ENCODE measurements at regions not wholly inside any gene's neighbourhood (a gene's known extent, or its start where the extent isn't known, plus 50 kb on each side); places are given as distances from the start of the nearest gene placed in this dataset.

- H3K36me3 Mint-ChIP-seq (ENCODE audit: unreplicated experiment) = no peaks in the 10 kb centered on the region
- H3K9me3 Mint-ChIP-seq (ENCODE audit: unreplicated experiment) = no peaks in the 10 kb centered on the region
- H3K4me3 Mint-ChIP-seq (ENCODE audit: unreplicated experiment) = no peak overlapping the region
- no peak overlapping the region for H3K27ac Mint-ChIP-seq (ENCODE audit: unreplicated experiment)
- DNase-seq = no peak
- H3K4me1 Mint-ChIP-seq (ENCODE audit: low read depth, unreplicated experiment) = no peaks in the 10 kb centered on the region
- TF ChIP-seq CTCF (IDR thresholded peaks at IDR 0.05; ENCODE audit: partially characterized antibody, unreplicated experiment) = no peak
- peaks cover 2% of the 10 kb centered on the region for H3K27me3 Mint-ChIP-seq (ENCODE audit: unreplicated experiment)
Observed at GRCh38 chrX:98380106-98380505, 1496.4 kb downstream of the RPA4 start.

DNA sequence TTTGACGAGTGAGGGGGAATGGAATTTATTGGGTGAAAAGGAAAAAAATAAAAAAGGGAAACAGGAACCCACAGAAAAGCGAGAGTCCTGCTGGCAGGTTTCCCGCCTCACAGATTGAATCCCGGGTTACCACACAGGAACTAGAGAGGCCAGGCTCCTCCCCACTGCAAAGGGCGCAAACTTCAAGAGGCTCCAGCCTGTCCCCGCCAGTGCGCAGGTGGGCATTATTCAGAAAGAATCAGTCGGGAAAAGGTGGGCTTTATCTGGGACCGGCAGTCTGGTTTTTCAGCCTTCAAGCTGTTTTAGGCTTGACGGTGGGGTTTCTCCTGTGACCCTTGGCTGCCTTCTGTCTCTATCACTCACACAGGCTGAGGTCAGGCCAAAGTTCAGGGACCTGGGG is 1496.8 kb downstream of the RPA4 start:
- H3K27me3 Mint-ChIP-seq (ENCODE audit: unreplicated experiment) = peaks cover 2% of the 10 kb centered on the region
- no peaks in the 10 kb centered on the region for H3K9me3 Mint-ChIP-seq (ENCODE audit: unreplicated experiment)
- no peaks in the 10 kb centered on the region for H3K36me3 Mint-ChIP-seq (ENCODE audit: unreplicated experiment)
- no peak for TF ChIP-seq CTCF (IDR thresholded peaks at IDR 0.05; ENCODE audit: partially characterized antibody, unreplicated experiment)
- no peaks in the 10 kb centered on the region for H3K4me1 Mint-ChIP-seq (ENCODE audit: low read depth, unreplicated experiment)
- H3K4me3 Mint-ChIP-seq (ENCODE audit: unreplicated experiment) = no peak overlapping the region
- H3K27ac Mint-ChIP-seq (ENCODE audit: unreplicated experiment) = no peak overlapping the region
- no peak for DNase-seq

GRCh38 chrX:98398542-98398941 is 1514.8 kb downstream of the RPA4 start:
- no peak overlapping the region for H3K4me3 Mint-ChIP-seq (ENCODE audit: unreplicated experiment)
- TF ChIP-seq CTCF (IDR thresholded peaks at IDR 0.05; ENCODE audit: partially characterized antibody, unreplicated experiment) = no peak
- H3K4me1 Mint-ChIP-seq (ENCODE audit: low read depth, unreplicated experiment) = no peaks in the 10 kb centered on the region
- no peaks in the 10 kb centered on the region for H3K27me3 Mint-ChIP-seq (ENCODE audit: unreplicated experiment)
- no peak overlapping the region for H3K27ac Mint-ChIP-seq (ENCODE audit: unreplicated experiment)
- no peaks in the 10 kb centered on the region for H3K36me3 Mint-ChIP-seq (ENCODE audit: unreplicated experiment)
- DNase-seq = no peak
- H3K9me3 Mint-ChIP-seq (ENCODE audit: unreplicated experiment) = no peaks in the 10 kb centered on the region

- H3K4me1 Mint-ChIP-seq (ENCODE audit: low read depth, unreplicated experiment) = no peaks in the 10 kb centered on the region
- H3K27ac Mint-ChIP-seq (ENCODE audit: unreplicated experiment) = no peak overlapping the region
- peaks cover 1% of the 10 kb centered on the region for H3K9me3 Mint-ChIP-seq (ENCODE audit: unreplicated experiment)
- no peak for DNase-seq
- no peaks in the 10 kb centered on the region for H3K27me3 Mint-ChIP-seq (ENCODE audit: unreplicated experiment)
- no peak for TF ChIP-seq CTCF (IDR thresholded peaks at IDR 0.05; ENCODE audit: partially characterized antibody, unreplicated experiment)
- no peaks in the 10 kb centered on the region for H3K36me3 Mint-ChIP-seq (ENCODE audit: unreplicated experiment)
- H3K4me3 Mint-ChIP-seq (ENCODE audit: unreplicated experiment) = no peak overlapping the region
Observed at GRCh38 chrX:98405376-98405775, 1521.7 kb downstream of the RPA4 start.

GRCh38 chrX:98407584-98407983 is 1523.9 kb downstream of the RPA4 start:
- Mint-ChIP-seq H3K27ac (ENCODE audit: unreplicated experiment) (no peak overlapping the region), H3K4me3 (ENCODE audit: unreplicated experiment) (no peak overlapping the region), H3K9me3 (ENCODE audit: unreplicated experiment) (peaks cover 1% of the 10 kb centered on the region), H3K36me3 (ENCODE audit: unreplicated experiment) (no peaks in the 10 kb centered on the region), H3K27me3 (ENCODE audit: unreplicated experiment) (no peaks in the 10 kb centered on the region), H3K4me1 (ENCODE audit: low read depth, unreplicated experiment) (no peaks in the 10 kb centered on the region)
- DNase-seq = no peak
- no peak for TF ChIP-seq CTCF (IDR thresholded peaks at IDR 0.05; ENCODE audit: partially characterized antibody, unreplicated experiment)

Measured in glutamatergic neuron (in vitro differentiated cells).